Left ventricle myocardium superior (tissue), 1 donor: ENCODE measurements at regions not wholly inside any gene's neighbourhood (a gene's known extent, or its start where the extent isn't known, plus 50 kb on each side); places are given as distances from the start of the nearest gene placed in this dataset.
"Not testable (repeated sequence)": the region's sequence is repeated elsewhere in the genome, so short reads cannot be mapped to it uniquely, and the experiment has no call there.

ENCODE experiments used
- ATAC-seq: fragments of 200-7000 bp; cut with Tn5 transposase; one replicate; pipeline ENCODE4 v1.9.1; 2020; ENCODE audit warnings: mild to moderate bottlenecking, moderate library complexity
- DNase-seq: peaks from one replicate; pipeline ENCODE4 v3.0.0-alpha.2; 2020
- intact Hi-C: fragments of 100-400 bp; cut with micrococcal nuclease; formaldehyde crosslinking; loops from one replicate; pipeline ENCODE4 v1.11.0; 2022
- donor health status: DM: no; HTN: yes; CAD: no; lungs with severe emphysema.

DNA sequence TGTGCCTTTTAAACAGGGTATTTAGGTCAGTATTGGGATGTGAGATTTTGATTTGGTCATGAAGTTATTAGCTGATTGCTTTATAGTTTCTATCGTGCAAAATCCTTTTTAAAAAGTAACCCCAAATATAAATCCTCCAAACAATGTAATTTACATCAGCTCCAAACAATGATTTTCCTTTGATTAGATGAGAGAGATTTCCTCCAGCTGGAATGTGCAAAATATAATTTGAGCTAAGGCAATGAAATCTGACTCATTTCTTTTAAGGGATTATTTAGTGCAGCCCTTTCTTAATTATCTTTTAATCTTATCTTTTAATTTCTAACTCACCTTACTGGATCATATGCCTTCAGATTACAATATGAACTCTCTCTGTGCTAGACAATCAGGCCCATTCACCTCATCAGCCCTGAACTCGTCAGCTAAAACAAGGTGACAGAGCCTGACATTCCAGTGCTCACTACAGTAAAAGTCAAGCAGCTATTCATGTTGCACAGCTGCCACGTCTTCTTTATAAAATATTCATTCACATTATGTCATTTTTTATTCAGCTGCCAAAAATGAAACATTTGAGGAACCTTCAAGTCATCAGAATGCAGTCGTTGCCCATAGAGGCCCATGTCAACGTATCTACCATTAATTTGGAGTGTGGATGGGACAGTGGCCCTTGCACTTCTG, 440.1 kb downstream of the CBLN4 start:
- ATAC-seq, result no peak
- DNase-seq, result no peak
- intact Hi-C loops, result no loop called here

DNA sequence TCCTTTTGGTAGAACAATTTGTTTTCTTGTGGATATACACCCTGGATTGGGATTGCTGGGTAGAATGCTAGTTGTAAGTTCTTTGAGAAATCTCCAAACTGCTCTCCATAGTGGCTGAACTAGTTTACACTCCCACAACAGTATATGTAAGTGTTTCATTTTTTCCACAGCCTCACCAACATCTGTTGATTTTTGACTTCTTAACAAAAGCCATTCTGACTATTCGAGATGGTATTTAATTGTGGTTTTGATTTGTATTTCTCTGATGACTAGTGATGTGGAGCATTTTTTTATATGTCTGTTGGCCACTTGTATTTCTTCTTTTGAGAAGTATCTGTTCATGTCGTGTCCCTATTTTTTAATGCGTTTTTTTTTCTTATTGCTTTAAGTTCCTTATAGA, 444.1 kb downstream of the CBLN4 start:
- intact Hi-C loops, result no loop called here
- ATAC-seq, result no peak
- DNase-seq, result no peak

DNA sequence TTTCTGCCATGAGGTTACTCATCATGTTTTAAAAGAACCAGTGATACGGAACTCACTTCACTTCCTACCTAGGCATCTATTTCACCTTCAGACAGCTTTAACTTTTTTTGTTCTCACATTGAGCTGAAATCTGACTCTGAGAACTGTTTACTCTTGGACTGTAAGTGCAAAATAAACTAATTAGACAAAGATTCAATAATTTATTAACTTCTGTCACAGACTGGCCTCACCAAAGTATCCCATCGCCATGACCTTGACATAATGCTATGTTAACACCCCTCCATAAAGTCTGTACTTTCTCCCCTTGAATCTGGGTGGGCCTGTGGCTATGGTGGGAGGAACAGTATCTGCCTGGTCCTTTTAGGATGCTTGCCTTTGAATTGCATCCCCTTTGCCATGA, 448.1 kb downstream of the CBLN4 start:
- intact Hi-C loops, result no loop called here
- no peak for DNase-seq
- no peak for ATAC-seq

DNA sequence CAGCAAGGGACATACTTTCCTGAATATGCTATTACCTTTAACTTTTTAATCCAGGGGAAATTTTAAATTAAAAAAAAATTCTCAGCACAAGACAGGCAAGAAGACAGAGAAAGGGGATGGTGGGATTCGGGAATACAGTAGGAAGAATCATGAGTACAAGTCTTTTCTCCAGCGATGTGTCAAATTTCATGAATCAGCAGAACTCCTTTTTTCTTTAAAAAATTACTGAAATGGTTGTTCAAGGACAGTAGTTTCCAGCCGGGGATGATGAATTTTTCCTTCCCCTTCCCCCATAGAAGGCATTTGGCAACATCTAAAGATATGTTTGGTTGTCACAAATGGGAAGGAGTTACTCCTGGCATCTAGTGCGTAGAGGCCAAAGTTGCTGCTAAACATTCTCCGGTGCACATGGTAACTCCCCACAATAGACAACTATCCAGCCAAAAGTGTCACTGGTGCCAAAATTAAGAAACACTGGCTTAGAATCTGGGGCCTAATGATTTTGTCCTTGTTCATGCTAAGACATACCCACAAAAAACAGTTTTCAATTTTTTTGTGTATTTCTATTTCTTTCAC, 450.2 kb downstream of the CBLN4 start:
- ATAC-seq (no peak), DNase-seq (no peak)
- intact Hi-C loops, result no loop called here

DNA sequence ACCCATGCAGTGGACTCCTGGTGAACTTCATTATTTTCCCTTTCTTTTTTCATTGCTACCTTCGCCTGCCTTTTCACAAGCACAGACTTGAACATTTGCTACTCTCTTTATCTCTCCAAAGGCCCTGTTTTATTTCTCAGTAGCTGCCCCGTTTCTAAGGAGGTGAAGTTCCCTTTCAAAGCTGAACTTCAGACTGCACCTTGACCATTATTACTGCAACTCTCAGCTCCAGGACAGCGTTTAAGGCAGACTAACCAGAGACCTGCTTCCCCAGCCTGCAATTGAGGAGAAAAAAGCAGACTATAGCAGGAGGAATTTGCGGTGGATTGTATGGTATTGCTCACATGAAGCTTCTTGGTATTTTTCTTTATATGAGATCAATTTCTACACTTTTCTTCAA, 460.7 kb downstream of the CBLN4 start:
- intact Hi-C loops, result no loop called here
- DNase-seq (no peak), ATAC-seq (no peak)

DNA sequence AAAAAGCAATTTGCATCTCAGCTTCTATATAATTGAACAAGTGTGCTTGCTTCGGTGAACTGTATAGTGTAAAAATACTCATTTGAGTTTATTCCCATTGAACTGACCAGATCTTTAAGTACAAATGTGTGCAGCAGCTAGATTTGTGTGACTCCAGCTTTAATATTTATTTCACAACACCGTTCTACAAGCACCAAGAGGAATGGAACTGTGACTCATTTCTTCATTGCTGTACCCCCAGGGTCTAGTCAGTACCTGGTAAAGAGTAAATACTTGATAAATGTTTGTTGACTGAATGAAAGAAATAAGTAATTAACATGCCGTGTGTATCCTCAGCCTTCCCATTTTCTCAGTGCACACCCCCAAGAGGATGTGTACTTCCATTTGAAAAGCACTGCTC, 464.8 kb downstream of the CBLN4 start:
- intact Hi-C loops, result no loop called here
- ATAC-seq, result no peak
- DNase-seq, result no peak

DNA sequence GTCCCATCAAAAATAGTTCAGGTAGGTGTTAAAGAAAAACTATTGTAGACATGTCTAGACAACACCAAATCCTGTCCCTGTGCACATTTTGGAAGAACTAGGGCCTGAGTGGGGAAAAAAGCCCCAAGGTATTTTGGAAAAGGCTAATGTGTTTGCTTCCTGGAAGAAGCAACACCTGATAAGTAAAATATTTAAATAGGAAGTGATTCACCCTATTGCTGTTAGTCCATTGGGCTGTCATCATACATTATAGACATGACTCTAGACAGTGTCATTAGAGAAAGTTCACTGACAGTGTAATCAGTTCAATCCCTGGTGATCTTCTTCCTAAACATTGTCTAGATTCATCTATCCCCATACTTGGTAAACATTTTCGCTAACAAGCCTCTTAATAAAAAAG, 465.3 kb downstream of the CBLN4 start:
- DNase-seq (no peak), ATAC-seq (no peak)
- intact Hi-C loops, result no loop called here

DNA sequence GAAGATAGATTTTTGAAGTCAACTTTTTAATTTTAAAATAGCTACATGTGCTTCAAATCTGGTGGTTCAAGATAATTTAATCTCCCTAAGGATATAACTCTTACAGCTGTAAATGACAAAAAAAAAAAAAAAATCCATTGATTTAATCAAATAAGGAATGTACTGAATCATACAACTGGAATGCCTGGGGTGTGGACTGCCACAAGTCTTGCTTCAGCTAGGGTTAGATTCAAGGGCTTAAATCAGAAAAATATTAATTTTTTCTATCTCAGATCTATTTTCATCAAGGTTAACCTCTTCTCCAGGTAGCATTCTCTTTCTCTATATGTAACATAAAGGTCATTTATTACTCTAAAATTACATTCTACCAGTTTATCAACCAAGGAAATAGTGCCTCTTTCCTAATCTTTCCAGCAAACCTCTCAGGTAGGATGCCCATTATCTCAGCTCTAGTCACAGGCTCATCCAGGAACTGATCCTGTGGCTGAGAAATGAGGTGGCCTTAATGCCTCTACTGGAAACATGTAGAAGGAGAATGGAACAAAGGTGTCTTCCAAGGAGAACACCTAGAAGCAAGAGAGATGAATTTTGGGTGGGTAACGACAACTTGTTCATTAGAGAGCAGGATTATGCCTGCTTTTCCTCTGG, 466.9 kb downstream of the CBLN4 start:
- ATAC-seq (no peak), DNase-seq (no peak)
- intact Hi-C loops, result no loop called here

DNA sequence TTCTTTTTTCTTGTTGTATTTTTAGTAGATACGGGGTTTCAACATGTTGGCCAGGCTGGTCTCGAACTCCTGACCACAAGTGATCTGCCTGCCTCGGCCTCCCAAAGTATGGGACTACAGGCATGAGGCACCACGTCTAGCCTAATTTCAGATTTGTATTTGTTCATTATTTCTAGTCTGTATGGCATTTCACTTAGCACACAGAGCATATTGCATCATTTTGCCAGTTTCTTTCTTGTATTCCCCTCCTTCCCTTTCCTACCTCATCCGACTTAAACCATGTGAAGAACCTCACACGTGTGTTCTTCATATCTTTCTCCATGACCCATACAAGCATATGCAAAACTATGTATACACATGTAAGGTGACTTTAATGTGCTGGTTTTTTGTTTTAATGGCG, 470.0 kb downstream of the CBLN4 start:
- intact Hi-C loops, result no loop called here
- no peak for DNase-seq
- ATAC-seq, result no peak

DNA sequence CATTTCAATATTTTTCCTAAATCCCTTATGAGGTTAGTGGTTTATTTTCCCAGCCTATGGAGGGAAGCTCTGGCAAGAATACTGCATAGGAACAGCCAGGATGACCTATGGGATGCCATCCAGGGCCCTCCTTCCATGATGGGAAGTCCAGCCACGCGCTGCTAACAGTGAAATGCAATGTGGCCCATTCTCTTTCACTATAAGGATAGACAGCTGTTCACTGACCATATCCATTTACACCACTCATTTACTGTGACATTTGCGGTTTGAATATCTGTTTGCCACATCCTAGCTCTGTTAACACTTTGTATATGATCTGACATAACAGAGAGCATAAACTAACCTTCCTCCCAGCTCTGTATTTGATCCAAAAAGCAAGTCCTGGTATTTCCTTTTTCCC, 471.7 kb downstream of the CBLN4 start:
- DNase-seq (no peak), ATAC-seq (no peak)
- intact Hi-C loops, result no loop called here

DNA sequence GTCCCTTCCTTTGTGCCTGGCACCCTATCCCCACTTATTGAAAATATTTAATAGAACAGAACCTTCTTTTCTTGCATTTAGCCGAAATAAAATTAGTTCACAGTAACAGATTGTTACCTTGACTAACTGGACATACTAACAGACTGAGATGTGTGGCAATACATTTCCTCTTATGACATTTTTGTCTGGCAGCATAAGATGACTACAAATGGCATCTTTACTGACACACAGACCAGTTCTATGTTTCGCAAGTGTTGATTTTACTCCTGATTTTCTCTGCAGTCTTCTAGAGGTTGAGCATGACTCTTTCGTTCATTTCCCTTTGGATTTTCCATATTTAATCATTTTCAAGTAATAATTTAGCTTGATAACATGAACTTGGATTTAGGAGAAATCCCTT, 474.6 kb downstream of the CBLN4 start:
- no peak for DNase-seq
- intact Hi-C loops, result no loop called here
- no peak for ATAC-seq

DNA sequence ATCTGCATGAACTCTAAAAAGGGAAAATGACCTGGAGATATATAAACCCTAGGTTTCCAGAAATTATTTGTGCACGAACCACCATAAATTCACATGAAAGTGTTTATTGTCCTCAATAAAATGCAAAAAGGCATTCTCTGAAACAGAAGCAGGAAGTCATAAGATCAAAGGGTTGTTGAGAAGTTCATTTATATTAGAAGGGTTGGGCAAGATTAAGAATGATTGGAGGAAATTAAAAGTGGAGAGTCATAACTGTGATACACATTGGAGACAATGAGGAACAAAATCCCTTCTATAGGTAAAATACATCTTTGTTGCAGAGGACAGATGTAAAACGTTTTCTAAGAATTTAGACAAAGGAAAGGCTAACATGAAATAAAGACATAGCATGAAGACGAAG, 476.8 kb downstream of the CBLN4 start:
- ATAC-seq (no peak), DNase-seq (no peak)
- intact Hi-C loops, result no loop called here

DNA sequence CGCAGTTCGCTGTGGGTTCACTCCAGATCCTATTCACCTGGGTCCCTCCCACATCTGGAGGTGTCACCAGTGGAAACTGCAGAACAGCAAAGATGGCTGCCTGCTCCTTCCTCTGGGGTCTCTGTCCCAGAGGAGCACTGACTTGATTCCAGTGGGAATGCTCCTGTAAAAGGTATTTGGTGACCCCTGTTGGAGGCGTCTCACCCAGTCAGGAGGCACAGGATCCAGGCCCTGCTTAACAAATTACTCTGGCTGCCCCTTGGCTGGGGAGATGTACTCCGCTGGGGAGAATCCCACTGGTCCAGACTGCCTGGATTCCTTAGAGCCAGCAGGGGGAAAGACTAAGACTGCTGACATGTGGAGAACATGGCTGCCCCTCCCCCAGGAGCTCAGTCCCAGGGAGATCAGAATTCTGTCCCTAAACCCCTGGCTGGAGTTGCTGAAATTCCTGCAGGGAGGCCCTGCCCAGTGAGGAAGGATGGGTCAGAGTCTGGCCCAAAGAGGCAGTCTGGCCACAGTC, 483.0 kb downstream of the CBLN4 start:
- intact Hi-C loops, result no loop called here
- DNase-seq (no peak), ATAC-seq (no peak)

DNA sequence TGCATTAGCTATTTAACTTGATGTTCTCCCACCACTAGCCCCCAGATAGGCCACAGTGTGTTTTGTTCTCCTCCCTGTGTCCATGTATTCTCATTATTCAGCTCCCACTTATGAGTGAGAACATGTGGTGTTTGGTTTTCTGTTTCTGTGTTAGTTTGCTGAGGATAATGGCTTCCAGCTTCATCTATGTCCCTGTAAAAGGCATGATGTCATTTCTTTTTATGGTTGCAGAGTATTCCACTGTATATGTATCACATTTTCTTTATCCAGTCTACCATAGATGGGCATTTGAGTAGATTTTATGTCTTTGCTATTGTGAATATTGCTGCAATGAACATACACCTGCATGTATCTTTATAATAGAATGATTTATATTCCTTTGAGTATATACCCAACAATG, 487.7 kb downstream of the CBLN4 start:
- DNase-seq, intact Hi-C loops, ATAC-seq: not testable (repeated sequence)

DNA sequence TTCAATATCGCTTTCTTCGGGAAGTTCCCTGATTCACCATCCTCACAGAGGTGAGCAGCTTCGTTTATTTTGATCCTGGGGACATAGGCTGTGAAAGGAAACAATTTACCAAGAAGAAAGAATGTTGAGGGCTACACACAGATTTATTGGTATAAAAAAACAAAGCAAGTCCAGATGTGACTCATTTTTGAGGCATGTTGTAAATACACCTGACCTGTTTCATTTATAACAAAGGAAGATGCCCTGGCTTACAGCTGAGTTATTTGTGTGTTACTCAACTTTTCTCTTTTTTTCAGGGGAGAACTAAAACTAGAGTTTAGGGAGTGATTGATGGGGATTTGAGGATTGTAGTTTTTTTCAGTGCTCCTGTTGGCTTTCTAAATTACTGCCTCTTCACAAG, 489.5 kb downstream of the CBLN4 start:
- intact Hi-C loops, result no loop called here
- ATAC-seq (no peak), DNase-seq (no peak)

DNA sequence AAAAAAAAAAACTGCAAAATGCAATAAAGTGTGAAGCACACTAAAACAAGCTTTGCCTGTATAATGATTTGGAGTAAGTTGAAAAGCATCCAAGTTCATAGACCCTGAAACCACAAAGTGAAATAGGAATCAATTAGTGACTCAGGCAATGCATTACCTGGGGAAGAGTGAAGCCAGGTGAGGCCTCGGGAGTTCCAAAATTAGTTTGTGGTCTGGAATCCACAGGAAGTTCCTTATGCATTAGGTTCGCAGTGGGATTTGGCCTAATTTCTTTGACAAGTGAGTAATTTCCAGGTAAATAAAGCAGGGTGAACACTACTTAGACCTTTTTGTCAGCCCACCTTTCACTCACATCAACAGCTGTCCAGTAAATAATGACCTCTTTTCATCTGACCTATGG, 490.8 kb downstream of the CBLN4 start:
- DNase-seq, result no peak
- no peak for ATAC-seq
- intact Hi-C loops, result no loop called here

DNA sequence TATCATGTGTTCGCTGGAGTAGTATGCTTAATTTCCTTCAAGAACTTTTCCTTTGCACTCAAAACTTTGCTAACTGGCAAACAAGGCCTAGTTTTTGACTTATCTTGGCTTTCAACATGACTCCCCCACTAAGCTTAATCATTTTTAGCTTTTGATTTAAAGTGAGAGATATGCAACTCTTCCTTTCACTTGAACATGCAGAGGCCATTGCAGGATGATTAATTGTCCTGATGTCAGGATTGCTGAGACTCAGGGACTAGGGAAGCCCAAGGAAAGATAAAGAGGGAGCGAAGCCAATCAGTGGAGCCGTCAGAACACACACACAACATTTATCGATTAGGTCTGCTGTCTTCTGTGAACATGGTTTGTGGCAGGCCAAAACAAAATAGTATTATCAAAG, 491.4 kb downstream of the CBLN4 start:
- ATAC-seq (no peak), DNase-seq (no peak)
- intact Hi-C loops, result no loop called here

DNA sequence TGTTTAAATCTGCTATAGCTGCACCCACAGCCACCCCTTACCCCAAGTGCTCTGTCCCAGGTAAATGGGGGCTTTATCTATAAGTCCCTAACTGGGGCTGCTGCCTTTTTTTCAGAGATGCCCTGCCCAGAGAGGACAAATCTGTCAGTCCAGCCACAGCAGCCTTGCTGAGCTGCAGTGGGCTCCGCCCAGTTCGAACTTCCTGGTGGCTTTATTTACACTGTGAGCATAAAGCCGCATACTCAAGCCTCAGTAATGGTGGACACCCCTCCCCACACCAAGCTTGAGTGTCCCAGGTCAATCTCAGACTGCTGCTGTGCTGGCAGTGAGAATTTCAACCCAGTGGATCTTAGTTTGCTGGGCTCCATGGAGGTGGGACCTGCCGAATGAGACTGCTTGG, 505.2 kb downstream of the CBLN4 start:
- no peak for ATAC-seq
- no peak for DNase-seq
- intact Hi-C loops, result no loop called here

DNA sequence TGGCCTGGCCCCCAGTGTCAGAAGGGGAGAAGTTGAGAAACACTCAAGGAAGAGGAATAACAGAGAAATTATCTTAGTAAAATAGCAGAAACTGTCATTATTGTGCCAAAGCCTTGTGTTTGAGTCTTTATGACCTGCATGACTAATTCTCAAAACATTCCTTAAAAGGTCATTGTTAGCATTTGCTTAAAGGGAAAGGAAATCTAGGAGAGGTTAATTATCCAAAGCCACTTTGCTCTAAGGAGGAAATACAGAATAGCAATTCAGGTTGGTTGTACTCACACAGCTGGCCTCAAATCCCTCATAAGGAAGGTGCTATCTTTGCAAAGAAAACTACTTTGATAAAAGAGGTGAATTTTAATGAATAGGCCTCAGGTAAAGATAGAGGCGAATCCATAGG, 516.7 kb downstream of the CBLN4 start:
- intact Hi-C loops, result no loop called here
- no peak for ATAC-seq
- DNase-seq, result no peak

DNA sequence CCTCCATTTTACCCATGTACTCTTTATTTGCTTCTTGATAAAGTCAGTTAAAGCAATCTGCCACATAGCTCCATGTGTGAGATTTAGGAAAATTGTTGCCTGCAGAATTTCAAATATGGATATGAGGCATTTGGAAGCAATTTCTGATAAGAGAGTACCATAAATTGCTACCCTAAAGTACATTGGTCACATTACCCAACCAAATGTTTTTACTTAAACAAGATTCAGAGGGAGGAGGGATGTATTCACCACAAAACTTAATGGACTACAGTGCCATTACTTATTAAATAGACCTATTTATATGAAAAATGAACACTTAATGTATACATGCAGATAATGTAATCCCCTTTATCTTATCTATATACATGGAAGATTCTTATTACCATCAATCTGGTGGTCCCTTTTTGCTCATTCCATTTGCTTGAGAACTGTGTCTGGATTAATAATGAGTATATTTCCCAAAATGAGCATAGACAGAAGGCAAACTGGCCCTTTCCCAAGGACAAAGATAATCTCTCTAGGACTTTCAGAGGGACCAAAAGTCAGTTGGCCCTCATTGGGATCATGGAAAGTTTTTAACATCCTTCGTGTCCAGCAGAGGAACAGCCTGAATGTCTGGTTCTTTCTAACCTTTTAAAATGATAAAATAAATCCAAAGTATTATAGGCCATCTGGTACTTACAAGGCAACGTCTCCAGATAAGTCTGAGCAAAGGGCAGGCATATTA, 526.4 kb downstream of the CBLN4 start:
- ATAC-seq (no peak), DNase-seq (no peak)
- intact Hi-C loops, result no loop called here
